ENCODE measurements at regions not wholly inside any gene's neighbourhood (a gene's known extent, or its start where the extent isn't known, plus 50 kb on each side); places are given as distances from the start of the nearest gene placed in this dataset.

DNA sequence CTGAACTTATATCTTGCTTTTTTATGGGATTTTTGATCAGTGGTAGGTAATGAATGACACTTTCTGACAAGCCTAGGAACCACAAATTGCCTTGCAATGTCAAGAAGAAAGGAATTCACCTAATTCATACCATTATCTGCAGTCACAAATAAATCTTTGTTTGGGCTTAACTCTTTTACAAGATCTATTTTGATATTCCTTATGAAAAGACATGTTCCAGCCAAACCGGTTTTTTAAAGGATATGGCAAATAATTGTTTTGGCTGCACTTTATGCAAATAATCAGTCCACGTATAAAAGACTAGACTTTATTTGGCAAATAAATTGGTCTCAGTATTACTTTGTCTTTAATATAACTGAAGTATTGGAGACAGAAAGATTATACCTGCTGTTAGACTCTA is 771.7 kb upstream of the ADGRB3 start:
- ChIA-PET CTCF (no interaction called here), POLR2A (no interaction called here), SMC1A (ENCODE audit: uncharacterized antibody, unreplicated experiment) (interaction anchor here (0.6 kb wide), 1 partner anchor 137 kb away, joined by 3 read pairs; no protein-coding TSS in a partner anchor), RAD21 (ENCODE audit: unreplicated experiment) (no interaction called here)
- intact Hi-C loops (cut with micrococcal nuclease; ENCODE audit: unreplicated experiment), result no loop called here
- FAIRE-seq (no peak), ATAC-seq (no peak), DNase-seq (ENCODE audit: low read depth, low spot score) (no peak)
- WGBS (ENCODE audit: insufficient coverage, insufficient replicate concordance, low lambda C conversion rate, missing lambda C conversion rate), result 28% methylated on average over 2 of the region's 2 CpGs
- no peak for TF ChIP-seq CBX5 (IDR thresholded peaks at IDR 0.05; ENCODE audit: low read depth)
- no peak overlapping the region for H3K27ac ChIP-seq (ENCODE audit: control insufficient read depth, insufficient read depth)
- no peaks in the 10 kb centered on the region for H3K79me2 ChIP-seq (ENCODE audit: control insufficient read depth, insufficient read depth, low read length)
- no peaks in the 10 kb centered on the region for H3K4me1 ChIP-seq (ENCODE audit: control insufficient read depth, insufficient read depth, low read length)
- H4K20me1 ChIP-seq (ENCODE audit: control insufficient read depth, insufficient read depth), result no peaks in the 10 kb centered on the region
- in situ Hi-C loops (cut with MboI), result no loop called here
- no peak overlapping the region for H2AFZ ChIP-seq (ENCODE audit: control insufficient read depth, low read depth, low read length)
- no peak overlapping the region for H3K4me2 ChIP-seq (ENCODE audit: control insufficient read depth, insufficient read depth)
- BruUV-seq (replicated peaks), result no TSS peak
- no peak overlapping the region for H3K4me3 ChIP-seq
- H3K27me3 ChIP-seq (replicated peaks in 1 of 2; ENCODE audit: control insufficient read depth in 2 of 2, insufficient read depth in 2 of 2, low read length in 1 of 2), result no peaks in the 10 kb centered on the region
- no peaks in the 10 kb centered on the region for H3K36me3 ChIP-seq (ENCODE audit: control insufficient read depth in 2 of 2, insufficient read depth in 2 of 2, low read length in 1 of 2)
- H3K9ac ChIP-seq (ENCODE audit: control insufficient read depth, insufficient read depth, low read length), result no peak overlapping the region
- H3K9me3 ChIP-seq (replicated peaks; ENCODE audit: control insufficient read depth, insufficient read depth, low read length), result no peaks in the 10 kb centered on the region

DNA sequence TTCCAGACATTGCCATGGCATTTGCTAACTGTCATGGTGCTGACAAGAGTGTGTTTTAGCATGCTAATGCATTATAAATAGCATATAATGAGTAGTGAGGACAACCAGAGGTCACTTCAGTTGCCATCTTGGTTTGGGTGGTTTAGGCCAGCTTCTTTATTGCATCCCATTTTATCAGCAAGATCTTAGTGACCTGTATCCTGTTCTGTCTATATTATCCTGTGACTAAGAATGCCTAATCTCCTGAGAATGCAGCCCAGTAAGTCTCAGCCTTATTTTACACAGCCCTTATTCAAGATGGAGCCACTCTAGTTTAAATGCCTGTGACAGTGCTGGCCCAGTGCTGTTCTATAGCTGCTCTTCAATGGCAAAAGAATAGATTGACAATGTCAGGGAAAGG is 781.0 kb upstream of the ADGRB3 start:
- no peak for FAIRE-seq
- ChIA-PET POLR2A (no interaction called here), SMC1A (ENCODE audit: uncharacterized antibody, unreplicated experiment) (no interaction called here), RAD21 (ENCODE audit: unreplicated experiment) (no interaction called here), CTCF (no interaction called here)
- no peak overlapping the region for H2AFZ ChIP-seq (ENCODE audit: control insufficient read depth, low read depth, low read length)
- H3K4me3 ChIP-seq, result no peak overlapping the region
- no peaks in the 10 kb centered on the region for H4K20me1 ChIP-seq (ENCODE audit: control insufficient read depth, insufficient read depth)
- no peak overlapping the region for H3K4me2 ChIP-seq (ENCODE audit: control insufficient read depth, insufficient read depth)
- DNase-seq (ENCODE audit: low read depth, low spot score), result no peak
- no peaks in the 10 kb centered on the region for H3K27me3 ChIP-seq (replicated peaks in 1 of 2; ENCODE audit: control insufficient read depth in 2 of 2, insufficient read depth in 2 of 2, low read length in 1 of 2)
- H3K9me3 ChIP-seq (replicated peaks; ENCODE audit: control insufficient read depth, insufficient read depth, low read length), result no peaks in the 10 kb centered on the region; the same call in 2 of the 3 replicates
- no peaks in the 10 kb centered on the region for H3K4me1 ChIP-seq (ENCODE audit: control insufficient read depth, insufficient read depth, low read length)
- H3K36me3 ChIP-seq (ENCODE audit: control insufficient read depth in 2 of 2, insufficient read depth in 2 of 2, low read length in 1 of 2), result no peaks in the 10 kb centered on the region
- H3K79me2 ChIP-seq (ENCODE audit: control insufficient read depth, insufficient read depth, low read length), result no peaks in the 10 kb centered on the region
- no peak overlapping the region for H3K9ac ChIP-seq (ENCODE audit: control insufficient read depth, insufficient read depth, low read length)
- intact Hi-C loops (cut with micrococcal nuclease; ENCODE audit: unreplicated experiment), result no loop called here
- TF ChIP-seq RUNX3 (IDR thresholded peaks at IDR 0.05; ENCODE audit: low read length), result no peak
- TF ChIP-seq CEBPB (IDR thresholded peaks at IDR 0.05; ENCODE audit: borderline replicate concordance in 1 of 2, low read depth in 2 of 2, low read length in 2 of 2), result no peak
- BruUV-seq (replicated peaks), result no TSS peak
- in situ Hi-C loops (cut with MboI), result no loop called here
- no peak overlapping the region for H3K27ac ChIP-seq (ENCODE audit: control insufficient read depth, insufficient read depth)
- ATAC-seq, result no peak
